ENCODE measurements at regions not wholly inside any gene's neighbourhood (a gene's known extent, or its start where the extent isn't known, plus 50 kb on each side); places are given as distances from the start of the nearest gene placed in this dataset.
A peak's percentile ranks its signal among the peaks of the same experiment; 100 is the strongest.

DNA sequence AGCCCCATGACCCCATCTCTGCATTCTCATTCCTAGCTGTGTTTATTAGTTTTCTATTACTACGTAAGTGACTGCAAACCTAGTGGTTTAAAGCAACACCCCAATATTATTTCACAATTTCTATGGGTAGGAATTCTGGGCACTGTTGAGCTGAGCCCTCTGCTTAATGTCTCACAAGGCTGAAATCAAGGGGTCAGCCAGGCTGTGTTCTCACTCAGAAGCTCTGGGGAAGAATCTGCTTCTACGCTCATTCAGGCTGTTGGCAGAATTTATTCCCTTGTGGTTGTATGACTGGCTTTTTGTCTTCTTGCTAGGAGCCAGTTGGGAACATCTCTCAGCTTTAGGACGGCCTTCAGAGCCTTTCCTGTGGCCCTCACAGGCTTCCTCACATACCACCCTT lies 181.0 kb downstream of the GIPC2 start:
- Histone ChIP-seq H3K9me3 (ENCODE audit: severe bottlenecking) (no peaks in the 10 kb centered on the region), H3K27me3 (ENCODE audit: insufficient read depth, poor library complexity, severe bottlenecking) (no peaks in the 10 kb centered on the region), H3K36me3 (ENCODE audit: low read depth) (no peaks in the 10 kb centered on the region), H3K4me3 (ENCODE audit: severe bottlenecking) (no peak overlapping the region), H3K4me1 (ENCODE audit: insufficient read depth, poor library complexity, severe bottlenecking) (peaks cover 18% of the 10 kb centered on the region), H3K27ac (ENCODE audit: poor library complexity, severe bottlenecking) (no peak overlapping the region)
- ATAC-seq (ENCODE audit: low read depth) (no peak), DNase-seq (ENCODE audit: low spot score) (no peak)
- TF ChIP-seq, protein P1, sequence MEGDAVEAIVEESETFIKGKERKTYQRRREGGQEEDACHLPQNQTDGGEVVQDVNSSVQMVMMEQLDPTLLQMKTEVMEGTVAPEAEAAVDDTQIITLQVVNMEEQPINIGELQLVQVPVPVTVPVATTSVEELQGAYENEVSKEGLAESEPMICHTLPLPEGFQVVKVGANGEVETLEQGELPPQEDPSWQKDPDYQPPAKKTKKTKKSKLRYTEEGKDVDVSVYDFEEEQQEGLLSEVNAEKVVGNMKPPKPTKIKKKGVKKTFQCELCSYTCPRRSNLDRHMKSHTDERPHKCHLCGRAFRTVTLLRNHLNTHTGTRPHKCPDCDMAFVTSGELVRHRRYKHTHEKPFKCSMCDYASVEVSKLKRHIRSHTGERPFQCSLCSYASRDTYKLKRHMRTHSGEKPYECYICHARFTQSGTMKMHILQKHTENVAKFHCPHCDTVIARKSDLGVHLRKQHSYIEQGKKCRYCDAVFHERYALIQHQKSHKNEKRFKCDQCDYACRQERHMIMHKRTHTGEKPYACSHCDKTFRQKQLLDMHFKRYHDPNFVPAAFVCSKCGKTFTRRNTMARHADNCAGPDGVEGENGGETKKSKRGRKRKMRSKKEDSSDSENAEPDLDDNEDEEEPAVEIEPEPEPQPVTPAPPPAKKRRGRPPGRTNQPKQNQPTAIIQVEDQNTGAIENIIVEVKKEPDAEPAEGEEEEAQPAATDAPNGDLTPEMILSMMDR (IDR thresholded peaks at IDR 0.05; ENCODE audit: poor library complexity, severe bottlenecking) = no peak

DNA sequence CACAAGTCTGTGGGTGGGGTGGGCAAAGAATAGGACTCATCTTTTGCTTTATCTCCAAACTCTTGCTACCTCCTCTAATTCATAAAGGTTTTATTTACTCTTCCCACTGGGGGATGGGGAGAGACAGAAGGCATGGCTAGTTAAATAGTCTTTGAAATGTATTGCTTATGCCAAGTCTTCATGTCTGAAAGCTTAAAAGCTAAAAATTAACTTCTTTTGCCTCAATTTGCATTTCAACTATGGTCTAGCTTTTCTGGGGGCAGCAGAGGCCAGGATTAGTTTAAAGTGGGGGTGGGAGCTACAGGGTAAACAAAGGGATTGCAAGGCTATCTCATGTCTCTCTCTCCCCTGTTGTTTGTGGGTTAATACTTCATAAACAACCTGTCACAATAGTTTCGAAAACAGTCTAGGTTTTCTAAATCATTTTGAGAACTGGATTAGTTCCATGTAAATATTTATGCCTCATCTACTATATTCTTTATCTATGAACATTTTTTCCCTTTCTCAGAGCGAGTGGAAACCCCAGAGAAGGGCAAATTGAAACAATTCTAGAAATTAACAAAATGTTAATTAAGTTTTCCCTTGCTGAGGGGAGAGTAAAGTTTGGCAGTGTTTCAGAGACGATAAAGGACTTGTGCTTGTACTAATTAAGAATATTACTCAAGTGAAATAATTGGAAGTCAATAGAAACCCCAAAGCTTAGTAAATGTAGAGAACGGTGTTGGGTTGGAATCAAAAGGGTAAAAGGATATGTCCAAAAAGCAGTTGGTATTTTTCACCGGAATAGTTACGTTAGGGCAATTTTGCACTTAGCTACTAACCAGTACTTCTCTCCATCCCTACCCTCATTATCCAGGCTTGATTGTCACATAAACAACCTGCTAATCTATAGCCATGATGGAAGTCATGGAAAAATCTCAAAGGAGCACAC lies 182.2 kb downstream of the GIPC2 start:
- no peak overlapping the region for H3K4me3 ChIP-seq (ENCODE audit: severe bottlenecking)
- TF ChIP-seq, protein P1 (IDR thresholded peaks at IDR 0.05; ENCODE audit: poor library complexity, severe bottlenecking) = no peak
- H3K4me1 ChIP-seq (ENCODE audit: insufficient read depth, poor library complexity, severe bottlenecking) = peaks cover 16% of the 10 kb centered on the region
- DNase-seq (ENCODE audit: low spot score) (no peak), ATAC-seq (ENCODE audit: low read depth) (no peak)
- no peaks in the 10 kb centered on the region for H3K9me3 ChIP-seq (ENCODE audit: severe bottlenecking)
- no peaks in the 10 kb centered on the region for H3K27me3 ChIP-seq (ENCODE audit: insufficient read depth, poor library complexity, severe bottlenecking)
- H3K36me3 ChIP-seq (ENCODE audit: low read depth) = no peaks in the 10 kb centered on the region
- H3K27ac ChIP-seq (ENCODE audit: poor library complexity, severe bottlenecking) = no peak overlapping the region

DNA sequence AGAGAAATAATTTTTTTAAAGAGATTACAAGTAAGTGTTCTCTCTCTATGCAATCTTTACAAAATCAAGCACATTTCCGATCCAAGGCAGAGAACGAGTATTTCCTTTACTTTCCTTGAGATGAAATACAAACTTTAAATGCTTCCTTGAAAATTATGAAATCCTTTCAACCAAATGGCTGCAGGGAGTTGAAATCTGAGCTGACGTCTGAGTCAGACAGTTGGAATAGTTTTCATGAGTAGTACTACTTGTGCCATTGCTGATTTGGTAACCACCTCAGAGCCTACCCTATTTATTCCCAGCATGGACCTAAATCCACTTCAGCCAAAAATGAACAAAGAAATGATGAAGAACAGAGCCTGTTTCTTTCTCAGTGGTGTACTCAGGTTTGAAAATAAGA lies 183.6 kb downstream of the GIPC2 start:
- Histone ChIP-seq H3K4me3 (ENCODE audit: severe bottlenecking) (no peak overlapping the region), H3K9me3 (ENCODE audit: severe bottlenecking) (no peaks in the 10 kb centered on the region), H3K27me3 (ENCODE audit: insufficient read depth, poor library complexity, severe bottlenecking) (no peaks in the 10 kb centered on the region), H3K36me3 (ENCODE audit: low read depth) (no peaks in the 10 kb centered on the region), H3K27ac (ENCODE audit: poor library complexity, severe bottlenecking) (peak overlapping the region; percentile 63), H3K4me1 (ENCODE audit: insufficient read depth, poor library complexity, severe bottlenecking) (peaks cover 14% of the 10 kb centered on the region)
- TF ChIP-seq, protein P1 (IDR thresholded peaks at IDR 0.05; ENCODE audit: poor library complexity, severe bottlenecking) = no peak
- DNase-seq (ENCODE audit: low spot score) (no peak), ATAC-seq (ENCODE audit: low read depth) (peak; percentile 100)

DNA sequence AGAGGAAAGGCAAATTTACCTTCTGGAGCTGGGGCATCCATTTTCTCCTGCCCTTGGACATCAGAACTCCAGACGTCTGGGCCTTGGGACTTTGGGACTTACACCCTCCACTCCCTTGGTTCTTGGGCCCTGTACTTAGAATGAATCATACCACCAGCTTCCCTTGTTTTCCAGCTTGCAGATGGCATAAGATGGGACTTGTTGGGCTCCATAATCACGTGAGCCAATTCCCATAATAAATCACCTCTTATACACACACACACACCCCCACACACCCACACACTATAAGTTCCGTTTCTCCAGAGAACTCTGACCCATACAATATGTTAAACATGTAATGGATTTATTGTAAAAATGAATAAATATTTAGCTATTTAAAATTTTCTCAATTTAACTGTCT lies 185.7 kb downstream of the GIPC2 start:
- Histone ChIP-seq H3K27ac (ENCODE audit: poor library complexity, severe bottlenecking) (no peak overlapping the region), H3K36me3 (ENCODE audit: low read depth) (no peaks in the 10 kb centered on the region), H3K9me3 (ENCODE audit: severe bottlenecking) (no peaks in the 10 kb centered on the region), H3K27me3 (ENCODE audit: insufficient read depth, poor library complexity, severe bottlenecking) (no peaks in the 10 kb centered on the region), H3K4me3 (ENCODE audit: severe bottlenecking) (no peak overlapping the region), H3K4me1 (ENCODE audit: insufficient read depth, poor library complexity, severe bottlenecking) (peaks cover 17% of the 10 kb centered on the region)
- ATAC-seq (ENCODE audit: low read depth) (no peak), DNase-seq (ENCODE audit: low spot score) (no peak)
- TF ChIP-seq, protein P1 (IDR thresholded peaks at IDR 0.05; ENCODE audit: poor library complexity, severe bottlenecking) = no peak

DNA sequence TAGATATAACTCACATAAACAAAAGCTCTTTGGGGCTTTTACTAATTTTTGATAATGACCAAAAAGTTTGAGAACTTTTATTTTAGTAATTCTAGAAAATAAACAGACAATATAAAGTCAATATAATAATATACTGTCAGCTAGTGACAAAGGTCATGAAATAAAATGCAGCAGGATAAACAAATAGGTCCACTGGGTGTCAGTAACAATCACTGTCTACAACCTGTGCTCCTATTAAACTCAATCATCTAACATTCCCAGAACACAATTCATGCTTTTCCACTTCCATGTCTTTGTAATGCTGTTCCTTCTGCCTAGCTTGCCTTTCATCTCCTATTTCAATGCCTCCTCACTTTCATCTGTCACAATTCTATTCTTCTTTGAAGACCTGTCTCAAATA lies 186.1 kb downstream of the GIPC2 start:
- H3K27me3 ChIP-seq (ENCODE audit: insufficient read depth, poor library complexity, severe bottlenecking) = no peaks in the 10 kb centered on the region
- TF ChIP-seq, protein P1 (IDR thresholded peaks at IDR 0.05; ENCODE audit: poor library complexity, severe bottlenecking) = no peak
- ATAC-seq (ENCODE audit: low read depth) = no peak

More for the DNA sequence above, 186.1 kb downstream of the GIPC2 start:
- Histone ChIP-seq H3K9me3 (ENCODE audit: severe bottlenecking) (no peaks in the 10 kb centered on the region), H3K36me3 (ENCODE audit: low read depth) (no peaks in the 10 kb centered on the region), H3K4me1 (ENCODE audit: insufficient read depth, poor library complexity, severe bottlenecking) (peaks cover 21% of the 10 kb centered on the region), H3K27ac (ENCODE audit: poor library complexity, severe bottlenecking) (no peak overlapping the region), H3K4me3 (ENCODE audit: severe bottlenecking) (no peak overlapping the region)
- no peak for DNase-seq (ENCODE audit: low spot score)
